Right ventricle myocardium superior (tissue), 1 donor: ENCODE measurements at regions not wholly inside any gene's neighbourhood (a gene's known extent, or its start where the extent isn't known, plus 50 kb on each side); places are given as distances from the start of the nearest gene placed in this dataset.
"Not testable (repeated sequence)": the region's sequence is repeated elsewhere in the genome, so short reads cannot be mapped to it uniquely, and the experiment has no call there.

Experiments used
- ATAC-seq: fragments of 200-7000 bp; cut with Tn5 transposase; one replicate; pipeline ENCODE4 v1.9.1; 2020; ENCODE audit warnings: mild to moderate bottlenecking; ENCODE audit not compliant: poor library complexity
- DNase-seq: peaks from one replicate; pipeline ENCODE4 v3.0.0-alpha.2; 2020
- intact Hi-C: fragments of 100-400 bp; cut with DNase I; formaldehyde crosslinking; loops from one replicate; pipeline ENCODE4 v1.11.2; 2022
- donor health status: DM: no; HTN: yes; CAD: no; lungs with severe emphysema.

DNA sequence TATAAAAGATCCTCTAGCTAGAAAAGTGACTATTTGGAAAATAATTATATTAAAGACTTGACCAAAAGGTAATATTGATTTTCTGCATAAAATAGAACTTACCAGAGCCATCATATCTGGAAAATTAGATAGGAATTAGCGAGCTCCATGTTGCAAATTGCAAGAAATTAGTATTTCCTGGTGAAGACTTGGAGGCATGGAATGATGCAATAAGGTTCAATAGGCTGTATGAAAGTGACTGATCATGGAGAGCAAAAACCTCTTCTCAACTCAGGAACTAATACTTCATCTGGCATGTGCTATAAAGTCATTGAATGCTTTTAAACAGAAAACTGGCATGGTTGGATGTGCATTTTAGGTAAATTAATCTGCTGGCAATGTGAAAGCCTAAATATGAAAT is 66.3 kb upstream of the UFM1 start:
- intact Hi-C loops = no loop called here
- DNase-seq (no peak), ATAC-seq (no peak)

DNA sequence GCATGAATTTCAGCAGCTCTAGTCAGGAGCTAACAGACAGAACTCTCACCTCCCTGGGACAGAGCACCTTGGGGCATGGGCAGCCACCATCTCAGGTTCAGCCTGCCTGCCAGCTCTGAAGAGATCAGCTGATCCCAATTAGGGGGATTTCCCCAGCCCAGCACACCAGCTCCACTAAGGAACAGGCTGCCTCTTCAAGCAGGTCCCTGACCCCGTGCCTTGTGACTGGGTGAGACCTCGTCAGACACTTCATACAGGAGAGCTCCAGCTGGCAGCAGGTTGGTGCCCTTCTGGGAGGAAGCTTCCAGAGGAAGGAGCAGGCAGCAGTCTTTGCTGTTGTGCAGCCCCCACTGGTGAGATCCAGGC is 84.5 kb upstream of the UFM1 start:
- DNase-seq = no peak
- no peak for ATAC-seq
- intact Hi-C loops = no loop called here

DNA sequence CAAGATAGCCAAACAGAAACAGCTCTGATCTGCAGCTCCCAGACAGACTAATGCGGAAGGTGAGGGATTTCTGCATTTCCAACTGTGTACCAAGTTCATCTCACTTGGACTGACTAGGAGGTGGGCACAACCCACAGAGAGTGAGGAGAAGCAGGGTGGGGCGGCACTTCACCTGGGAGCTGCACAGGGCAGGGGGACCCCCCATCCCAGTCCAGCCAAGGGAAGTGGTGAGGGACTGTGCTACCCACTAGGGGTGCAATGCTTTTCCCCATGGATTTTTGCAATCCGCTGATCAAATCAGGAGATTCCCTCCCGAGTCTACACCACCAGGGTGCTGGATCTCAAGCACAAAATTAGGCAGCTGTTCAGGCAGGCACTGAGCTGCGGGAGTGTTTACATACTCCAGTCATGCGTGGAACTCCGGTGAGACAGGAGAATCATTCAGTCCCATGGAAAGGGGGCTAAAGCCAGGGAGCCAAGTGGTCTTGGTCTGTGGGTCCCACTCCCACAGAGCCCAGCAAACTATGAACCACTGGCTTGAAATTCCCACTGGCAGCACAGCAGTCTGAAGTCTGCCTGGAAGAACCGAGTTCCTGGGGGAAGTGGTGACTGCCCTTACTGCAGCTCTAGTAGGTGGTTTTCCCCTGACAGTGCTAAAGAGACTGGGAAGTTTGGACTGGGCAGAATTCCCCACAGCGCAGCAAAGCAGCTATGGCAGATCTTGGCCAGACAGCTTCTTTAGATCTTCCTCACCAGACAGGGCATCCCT is 85.1 kb upstream of the UFM1 start:
- intact Hi-C loops = no loop called here
- ATAC-seq (no peak), DNase-seq (no peak)

GRCh38 chr13:38262211-38262610 is 87.4 kb upstream of the UFM1 start:
- intact Hi-C loops = no loop called here
- no peak for DNase-seq
- no peak for ATAC-seq

GRCh38 chr13:38255600-38255999 is 94.1 kb upstream of the UFM1 start:
- intact Hi-C loops = no loop called here
- DNase-seq (no peak), ATAC-seq (no peak)

DNA sequence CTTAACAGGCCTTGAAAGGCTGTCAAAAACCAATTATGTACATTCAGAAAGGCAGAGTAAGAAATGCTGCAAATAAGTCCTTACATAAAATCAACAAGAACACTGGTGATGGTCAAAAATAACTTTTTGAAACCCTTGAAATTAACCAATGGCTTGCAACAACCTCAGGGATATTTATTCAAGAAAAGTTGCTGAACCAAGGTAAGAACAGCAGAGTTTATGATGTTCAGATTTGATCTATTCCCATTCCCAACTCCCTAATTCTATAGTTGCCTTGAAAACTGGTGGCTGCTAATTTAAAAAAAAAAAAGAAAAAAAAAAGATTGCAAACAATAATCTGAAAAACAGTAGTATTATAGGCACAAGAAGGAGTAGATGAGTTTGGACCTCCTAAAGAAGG is 109.8 kb upstream of the UFM1 start:
- no peak for DNase-seq
- ATAC-seq = no peak
- intact Hi-C loops = no loop called here

DNA sequence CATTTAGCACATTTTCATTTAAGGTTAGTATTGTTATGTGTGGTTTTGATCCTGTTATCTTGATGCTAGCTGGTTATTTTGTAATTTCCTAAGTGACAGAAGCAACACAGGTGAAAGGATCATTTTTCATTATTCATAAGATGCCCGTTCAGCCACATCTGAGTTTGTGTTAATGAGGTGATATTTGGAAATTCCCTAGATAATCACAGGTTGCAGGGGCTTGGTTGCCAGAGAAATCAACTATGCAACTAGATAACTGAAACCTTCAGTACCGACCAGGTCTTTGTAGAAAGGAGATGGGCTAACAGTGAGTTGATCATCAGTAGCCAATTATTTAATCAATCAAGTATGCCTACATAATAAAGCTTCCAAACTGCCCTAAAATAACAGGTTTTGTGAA is 121.3 kb upstream of the UFM1 start:
- no peak for ATAC-seq
- intact Hi-C loops = no loop called here

DNA sequence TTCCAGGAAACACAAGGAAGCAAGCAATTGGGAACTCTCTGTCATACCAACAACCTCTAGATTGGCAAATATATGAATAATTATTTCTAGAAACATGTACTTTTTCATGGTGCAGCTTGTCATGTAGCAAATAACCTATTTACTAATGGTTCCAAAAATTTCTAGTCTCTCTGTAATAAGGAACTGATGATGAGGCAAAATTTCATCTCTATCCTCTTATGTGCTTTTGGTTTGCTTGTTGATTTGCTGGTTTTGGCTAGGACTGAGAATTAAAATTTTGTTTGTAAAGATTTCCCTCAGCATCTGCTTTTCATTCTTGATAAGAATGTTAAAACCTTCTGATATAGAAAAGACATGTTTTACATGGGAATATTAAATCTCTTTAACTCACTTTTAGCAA is 123.2 kb upstream of the UFM1 start:
- intact Hi-C loops = no loop called here
- DNase-seq = no peak
- no peak for ATAC-seq

More for the DNA sequence above, 121.3 kb upstream of the UFM1 start:
- no peak for DNase-seq

DNA sequence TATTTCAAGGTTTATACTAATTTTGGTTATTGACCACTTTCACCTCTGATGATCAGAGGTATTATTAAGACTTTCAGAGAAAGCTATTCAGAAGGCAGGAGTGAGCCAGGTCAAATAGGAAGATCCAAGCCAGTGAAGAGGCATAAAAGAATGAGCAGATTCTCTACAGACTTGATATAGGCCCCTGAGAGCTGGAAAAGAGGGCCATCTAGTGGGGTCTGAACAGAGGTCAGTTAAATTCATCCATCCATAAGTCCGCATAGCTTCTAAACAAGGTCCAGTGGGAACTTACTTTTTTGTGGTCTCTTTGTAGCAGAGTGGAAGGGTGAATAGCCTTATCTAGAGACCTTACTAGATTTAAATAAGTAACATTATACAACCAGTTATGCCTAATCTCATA is 126.6 kb upstream of the UFM1 start:
- intact Hi-C loops = no loop called here
- DNase-seq (no peak), ATAC-seq (peak; percentile 29)

GRCh38 chr13:38221120-38221519 is 128.5 kb upstream of the UFM1 start:
- ATAC-seq, DNase-seq, intact Hi-C loops: not testable (repeated sequence)

GRCh38 chr13:38216181-38216580 is 133.5 kb upstream of the UFM1 start:
- intact Hi-C loops = no loop called here

GRCh38 chr13:38213314-38213713 is 136.3 kb upstream of the UFM1 start:
- ATAC-seq = no peak
- intact Hi-C loops = no loop called here
- no peak for DNase-seq

More at GRCh38 chr13:38216181-38216580, 133.5 kb upstream of the UFM1 start:
- DNase-seq = no peak
- ATAC-seq = no peak

- no peak for DNase-seq
- intact Hi-C loops = no loop called here
- no peak for ATAC-seq
Measured at GRCh38 chr13:38210928-38211596, 138.6 kb upstream of the UFM1 start.

GRCh38 chr13:38204556-38204955 is 145.1 kb upstream of the UFM1 start:
- ATAC-seq (no peak), DNase-seq (no peak)
- intact Hi-C loops = no loop called here

DNA sequence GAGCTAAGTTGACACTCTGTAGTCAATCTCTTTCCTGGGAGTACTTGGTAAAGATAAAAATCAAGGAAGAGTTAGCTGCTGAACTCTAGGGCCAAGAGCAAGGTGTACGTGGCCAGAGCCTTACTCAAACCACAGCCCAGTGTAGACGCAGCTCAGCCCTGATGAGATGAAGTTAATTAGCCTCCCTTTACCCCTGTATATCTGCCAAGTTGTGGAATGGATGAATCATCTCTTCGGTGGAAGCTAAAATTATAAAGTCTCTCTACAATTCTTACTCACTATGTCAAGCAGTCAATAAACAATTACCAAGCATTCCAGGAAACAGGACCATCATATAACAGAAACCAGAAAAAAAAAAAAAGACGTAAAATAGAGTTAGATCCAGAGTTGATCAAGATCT is 146.9 kb upstream of the UFM1 start:
- intact Hi-C loops = no loop called here
- DNase-seq = no peak
- ATAC-seq = no peak

- DNase-seq = no peak
- no peak for ATAC-seq
- intact Hi-C loops = no loop called here
Measured at GRCh38 chr13:38191016-38191415, 158.6 kb upstream of the UFM1 start.

GRCh38 chr13:38180670-38181069 is 169.0 kb upstream of the UFM1 start:
- ATAC-seq (no peak), DNase-seq (no peak)
- intact Hi-C loops = no loop called here

DNA sequence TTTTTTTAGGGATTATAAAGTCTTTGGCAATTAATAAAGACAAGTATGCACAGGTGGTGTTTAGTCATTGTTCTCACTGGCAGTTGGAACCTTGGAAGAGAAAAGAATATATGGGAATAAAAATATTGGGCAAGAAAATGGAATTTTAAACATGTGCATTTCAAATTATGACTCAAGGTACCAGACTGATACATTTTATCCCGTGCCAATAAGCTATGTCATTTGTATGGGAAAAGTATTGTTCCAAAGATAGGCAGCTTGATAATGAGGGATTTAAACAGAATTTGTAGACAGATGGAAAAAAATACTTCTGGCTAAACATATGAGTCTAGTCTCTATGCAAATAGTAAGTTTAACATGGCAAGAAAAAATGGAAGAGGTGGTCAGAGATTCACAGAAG is 169.5 kb upstream of the UFM1 start:
- no peak for ATAC-seq
- intact Hi-C loops = no loop called here
- no peak for DNase-seq

DNA sequence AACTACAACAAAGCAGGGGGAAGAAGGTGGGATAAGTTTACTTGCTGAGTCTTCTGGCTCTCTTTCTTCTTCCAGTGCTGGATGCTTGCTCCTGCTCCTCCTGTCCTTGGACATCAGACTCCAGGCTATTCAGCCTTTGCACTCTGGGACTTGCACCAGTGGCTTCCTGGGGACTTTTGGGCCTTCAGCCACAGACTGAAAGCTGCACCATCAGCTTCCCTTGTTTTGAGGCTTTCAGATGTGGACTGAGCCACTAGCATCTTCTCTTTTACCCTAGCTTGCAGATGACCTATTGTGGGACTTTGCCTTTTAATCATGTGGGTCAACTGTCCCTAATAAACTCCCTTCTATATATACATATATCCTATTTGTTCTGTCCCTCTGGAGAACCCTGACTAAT is 173.0 kb upstream of the UFM1 start:
- intact Hi-C loops = no loop called here
- DNase-seq (no peak), ATAC-seq (no peak)

- no peak for DNase-seq
- ATAC-seq = no peak
- intact Hi-C loops = no loop called here
Measured at GRCh38 chr13:38173403-38173802, 176.2 kb upstream of the UFM1 start.
